Lung (tissue), 11 donors: ENCODE measurements at regions not wholly inside any gene's neighbourhood (a gene's known extent, or its start where the extent isn't known, plus 50 kb on each side); places are given as distances from the start of the nearest gene placed in this dataset.

Source experiments
- ATAC-seq: fragments of 200-7000 bp; cut with Tn5 transposase; one replicate; pipeline ENCODE4 v1.9.1; 2020; ENCODE audit warnings: moderate number of reproducible peaks; ENCODE audit not compliant: insufficient read depth, low FRiP score
- DNase-seq, 3 donors: peaks; one replicate each; pipeline ENCODE4 v3.0.0-alpha.2; 2013 to 2017
- H3K27ac ChIP-seq, 2 donors: one replicate each; pipeline ENCODE4 v1.5.1; 2013; ENCODE audit warnings: mild to moderate bottlenecking in 2 of 2, moderate library complexity in 2 of 2, control low read depth in 1 of 2, inconsistent platforms in 1 of 2, low read depth in 1 of 2, low read length in 1 of 2
- H3K27me3 ChIP-seq, 3 donors: one replicate each; pipeline ENCODE4 v1.5.1; 2013; ENCODE audit warnings: low read length in 2 of 3; ENCODE audit not compliant: control insufficient read depth in 3 of 3, insufficient read depth in 3 of 3
- H3K36me3 ChIP-seq, 4 donors: one replicate each; pipeline ENCODE4 v1.5.1; 2013; ENCODE audit warnings: low read length in 4 of 4, mild to moderate bottlenecking in 1 of 4, moderate library complexity in 1 of 4; ENCODE audit not compliant: control insufficient read depth in 4 of 4, insufficient read depth in 4 of 4
- H3K4me1 ChIP-seq, 5 donors: one replicate each; pipeline ENCODE4 v1.5.1; 2013; ENCODE audit warnings: low read length in 5 of 5, mild to moderate bottlenecking in 2 of 5, moderate library complexity in 1 of 5; ENCODE audit not compliant: control insufficient read depth in 5 of 5, insufficient read depth in 5 of 5
- H3K4me3 ChIP-seq: one replicate; pipeline ENCODE4 v1.5.1; 2013; ENCODE audit warnings: mild to moderate bottlenecking, control low read depth, moderate library complexity
- H3K9ac ChIP-seq, 2 donors: one replicate each; pipeline ENCODE4 v1.5.1; 2013; ENCODE audit warnings: low read length in 2 of 2, control low read depth in 1 of 2; ENCODE audit not compliant: insufficient read depth in 1 of 2
- H3K9me3 ChIP-seq, 4 donors: one replicate each; pipeline ENCODE4 v1.5.1; 2013; ENCODE audit warnings: low read length in 3 of 4, mild to moderate bottlenecking in 1 of 4, moderate library complexity in 1 of 4; ENCODE audit not compliant: control insufficient read depth in 4 of 4, insufficient read depth in 3 of 4
- WGBS, 2 donors: extraction: QIAGEN DNeasy Blood & Tissue Kit; methylation state at CpG; one replicate each; pipeline ENCODE4 v1.1.7; 2013; 5-methylcytosine and 5-hydroxymethylcytosine counted together
- TF ChIP-seq, protein P1 (sequence below): IDR thresholded peaks from 2 replicates; pipeline ENCODE4 v1.5.1; 2012; ENCODE audit warnings: mild to moderate bottlenecking; ENCODE audit errors: control extremely low read depth, extremely low read depth
- donor health status: control.
- donor health status: control.
- donor health status: Bipolar disorder and iron deficiency.
- donor health status: healthy.
- donor health status: DM: yes; HTN: yes; CAD: no.

DNA sequence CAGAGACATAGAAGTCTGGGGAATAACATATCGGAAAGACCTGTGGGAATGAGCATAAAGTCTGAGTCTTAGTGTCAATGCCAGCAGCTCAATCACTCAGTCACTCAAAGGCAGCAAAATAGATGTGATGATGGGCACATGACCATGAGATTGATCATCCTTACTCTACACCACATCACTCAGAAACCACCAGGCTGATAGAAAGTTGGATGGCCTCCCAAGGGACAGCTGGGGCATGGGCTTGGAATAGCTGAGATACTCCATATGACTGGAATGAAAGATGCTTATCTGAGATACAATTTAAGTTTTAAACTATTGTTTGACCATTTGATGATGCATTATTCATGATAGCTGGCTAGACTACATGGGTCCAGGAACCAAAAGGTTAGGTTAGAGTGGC lies 80.9 kb upstream of the F13A1 start:
- Histone ChIP-seq H3K36me3 (no peaks in the 10 kb centered on the region), H3K4me1 (no peaks in the 10 kb centered on the region), H3K27ac (no peak overlapping the region), H3K27me3 (no peaks in the 10 kb centered on the region), H3K4me3 (no peak overlapping the region), H3K9ac (no peak overlapping the region), H3K9me3 (no peaks in the 10 kb centered on the region)
- DNase-seq = no peak
- 92 to 94% methylated on average over 1 of the region's 1 CpG for WGBS, 2 donors
- no peak for ATAC-seq
- TF ChIP-seq, protein P1, sequence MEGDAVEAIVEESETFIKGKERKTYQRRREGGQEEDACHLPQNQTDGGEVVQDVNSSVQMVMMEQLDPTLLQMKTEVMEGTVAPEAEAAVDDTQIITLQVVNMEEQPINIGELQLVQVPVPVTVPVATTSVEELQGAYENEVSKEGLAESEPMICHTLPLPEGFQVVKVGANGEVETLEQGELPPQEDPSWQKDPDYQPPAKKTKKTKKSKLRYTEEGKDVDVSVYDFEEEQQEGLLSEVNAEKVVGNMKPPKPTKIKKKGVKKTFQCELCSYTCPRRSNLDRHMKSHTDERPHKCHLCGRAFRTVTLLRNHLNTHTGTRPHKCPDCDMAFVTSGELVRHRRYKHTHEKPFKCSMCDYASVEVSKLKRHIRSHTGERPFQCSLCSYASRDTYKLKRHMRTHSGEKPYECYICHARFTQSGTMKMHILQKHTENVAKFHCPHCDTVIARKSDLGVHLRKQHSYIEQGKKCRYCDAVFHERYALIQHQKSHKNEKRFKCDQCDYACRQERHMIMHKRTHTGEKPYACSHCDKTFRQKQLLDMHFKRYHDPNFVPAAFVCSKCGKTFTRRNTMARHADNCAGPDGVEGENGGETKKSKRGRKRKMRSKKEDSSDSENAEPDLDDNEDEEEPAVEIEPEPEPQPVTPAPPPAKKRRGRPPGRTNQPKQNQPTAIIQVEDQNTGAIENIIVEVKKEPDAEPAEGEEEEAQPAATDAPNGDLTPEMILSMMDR = no peak

DNA sequence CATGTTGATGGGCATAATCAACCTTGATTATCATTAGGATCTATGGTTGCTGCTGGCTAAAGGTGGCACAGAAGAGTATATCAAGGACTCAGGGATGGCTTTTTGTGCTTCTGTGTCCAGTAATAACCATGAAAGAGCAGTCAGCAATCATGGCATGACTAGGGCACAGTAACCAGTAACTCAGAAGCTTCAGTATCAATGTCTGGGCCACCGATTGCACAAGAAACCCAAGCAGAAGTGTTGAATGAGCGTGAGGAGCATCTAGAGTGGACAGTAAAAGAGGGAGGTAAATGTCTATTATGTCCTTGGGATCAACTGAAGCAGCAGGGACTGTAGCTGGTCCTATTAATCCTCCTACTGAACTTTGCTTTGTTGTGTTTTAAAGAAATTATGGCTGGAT lies 81.5 kb upstream of the F13A1 start:
- Histone ChIP-seq H3K9me3 (no peaks in the 10 kb centered on the region), H3K4me1 (no peaks in the 10 kb centered on the region), H3K27me3 (no peaks in the 10 kb centered on the region), H3K36me3 (no peaks in the 10 kb centered on the region), H3K4me3 (no peak overlapping the region), H3K9ac (no peak overlapping the region), H3K27ac (no peak overlapping the region)
- TF ChIP-seq, protein P1 = no peak
- DNase-seq = no peak
- no peak for ATAC-seq
- 45 to 78% methylated on average over 2 of the region's 2 CpGs for WGBS, 2 donors

DNA sequence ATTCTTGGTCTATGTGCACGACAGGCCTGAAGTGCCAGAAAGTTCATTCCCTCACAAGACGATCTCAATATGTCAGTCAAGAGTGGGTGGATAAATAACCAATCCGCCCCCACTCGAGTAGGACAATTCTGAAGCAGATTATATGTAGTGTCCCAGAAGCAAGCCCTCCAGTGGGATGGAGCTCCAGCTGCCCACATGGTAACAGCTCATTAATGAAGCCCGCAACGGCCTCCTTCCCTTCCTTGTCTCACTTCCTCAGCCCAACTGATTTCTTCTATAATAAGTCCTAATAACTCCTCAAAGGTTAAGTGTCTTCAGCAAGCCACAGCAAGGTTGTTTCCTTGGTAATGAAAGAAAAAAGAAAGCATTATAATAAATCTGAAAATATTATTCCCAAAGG lies 82.1 kb upstream of the F13A1 start:
- Histone ChIP-seq H3K27ac (no peak overlapping the region), H3K9ac (no peak overlapping the region), H3K4me3 (no peak overlapping the region), H3K4me1 (no peaks in the 10 kb centered on the region), H3K27me3 (no peaks in the 10 kb centered on the region), H3K36me3 (no peaks in the 10 kb centered on the region), H3K9me3 (no peaks in the 10 kb centered on the region)
- WGBS, 2 donors = 58 to 75% methylated on average over 6 of the region's 6 CpGs
- no peak for ATAC-seq
- no peak for DNase-seq
- TF ChIP-seq, protein P1 = no peak

DNA sequence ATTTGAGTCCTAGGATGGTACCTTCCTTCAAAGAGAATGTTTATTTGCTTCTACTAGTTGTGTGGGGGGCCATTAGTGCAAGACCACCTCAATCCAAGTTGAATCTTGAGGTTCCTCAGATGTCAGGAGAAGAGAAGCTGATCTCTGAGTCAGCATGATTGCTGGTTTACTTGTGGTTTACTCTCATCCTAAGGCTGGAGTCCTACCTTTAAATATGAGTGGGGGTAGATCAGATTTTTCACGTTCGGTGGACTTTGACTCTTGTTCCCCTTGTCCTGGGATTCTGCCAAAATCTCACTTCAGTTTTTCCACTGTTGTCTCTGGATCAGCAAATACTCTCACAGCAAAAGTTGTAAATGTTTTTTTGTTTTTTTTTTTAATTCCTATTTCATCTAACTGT lies 84.6 kb upstream of the F13A1 start:
- 10 to 36% methylated on average over 2 of the region's 2 CpGs for WGBS, 2 donors
- no peaks in the 10 kb centered on the region for H3K4me1 ChIP-seq
- no peaks in the 10 kb centered on the region for H3K27me3 ChIP-seq
- H3K9me3 ChIP-seq = no peaks in the 10 kb centered on the region
- no peak overlapping the region for H3K4me3 ChIP-seq
- no peak overlapping the region for H3K27ac ChIP-seq
- no peak overlapping the region for H3K9ac ChIP-seq
- no peaks in the 10 kb centered on the region for H3K36me3 ChIP-seq
- ATAC-seq (no peak), DNase-seq (no peak)
- TF ChIP-seq, protein P1 = no peak
